CMK (cell line): ENCODE measurements at regions not wholly inside any gene's neighbourhood (a gene's known extent, or its start where the extent isn't known, plus 50 kb on each side); places are given as distances from the start of the nearest gene placed in this dataset.

Experiments used
- DNase-seq: peaks from one replicate; pipeline ENCODE4 v3.0.0-alpha.2; 2010; ENCODE audit warnings: low read depth

DNA sequence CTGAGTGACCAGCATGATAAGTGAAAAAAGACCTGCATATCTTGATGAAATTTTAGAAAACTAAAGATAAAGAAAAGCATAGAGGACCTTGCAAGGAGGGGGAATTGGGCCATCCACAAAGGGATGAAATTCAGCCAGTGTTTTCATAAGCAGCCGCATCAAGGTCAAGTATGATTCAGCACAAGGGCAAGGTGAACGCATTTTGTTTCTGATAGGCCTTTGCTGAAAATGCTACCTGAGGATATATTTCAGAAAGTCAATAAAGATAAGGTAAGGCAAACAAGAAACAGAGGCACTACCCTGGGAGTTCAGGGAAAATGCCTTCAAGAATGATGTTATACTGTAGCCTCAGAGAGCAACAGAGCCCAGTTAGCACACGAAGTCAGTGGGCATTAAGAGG is 55.0 kb upstream of the SHH start:
- no peak for DNase-seq

DNA sequence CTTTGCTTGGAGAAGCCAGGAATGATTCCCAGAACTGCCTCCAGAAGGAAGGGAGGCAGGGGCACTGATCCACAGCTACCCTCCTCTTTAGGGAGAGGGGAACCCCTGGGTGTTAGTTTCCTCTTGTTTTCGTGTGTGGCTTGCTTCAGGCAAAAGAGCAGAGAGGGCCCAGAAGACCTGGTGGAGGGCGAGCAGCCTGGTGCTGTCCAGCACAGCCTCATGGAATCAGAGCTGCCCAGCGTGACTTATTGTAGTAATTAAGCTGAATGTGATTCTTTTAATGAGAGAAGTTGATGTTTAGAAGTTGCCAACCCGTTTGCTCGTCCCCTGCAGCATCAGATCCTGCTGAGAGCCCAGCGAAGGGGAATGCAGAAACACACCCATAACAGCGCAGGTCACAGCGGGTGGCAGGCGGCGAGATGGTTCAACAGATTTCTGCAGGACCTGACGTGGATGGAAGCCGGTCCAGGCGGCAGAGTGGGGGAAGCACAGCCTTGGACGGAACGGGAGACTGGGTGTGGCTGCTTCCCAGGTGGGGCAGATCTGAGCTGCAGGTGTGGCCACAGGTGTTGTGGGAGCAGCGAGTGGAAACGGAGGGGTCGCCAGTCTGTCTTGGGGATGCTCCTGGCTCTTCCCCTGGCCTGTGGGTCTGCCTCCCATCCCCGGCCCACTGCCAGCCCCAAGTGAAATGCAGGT is 53.7 kb upstream of the SHH start:
- no peak for DNase-seq

DNA sequence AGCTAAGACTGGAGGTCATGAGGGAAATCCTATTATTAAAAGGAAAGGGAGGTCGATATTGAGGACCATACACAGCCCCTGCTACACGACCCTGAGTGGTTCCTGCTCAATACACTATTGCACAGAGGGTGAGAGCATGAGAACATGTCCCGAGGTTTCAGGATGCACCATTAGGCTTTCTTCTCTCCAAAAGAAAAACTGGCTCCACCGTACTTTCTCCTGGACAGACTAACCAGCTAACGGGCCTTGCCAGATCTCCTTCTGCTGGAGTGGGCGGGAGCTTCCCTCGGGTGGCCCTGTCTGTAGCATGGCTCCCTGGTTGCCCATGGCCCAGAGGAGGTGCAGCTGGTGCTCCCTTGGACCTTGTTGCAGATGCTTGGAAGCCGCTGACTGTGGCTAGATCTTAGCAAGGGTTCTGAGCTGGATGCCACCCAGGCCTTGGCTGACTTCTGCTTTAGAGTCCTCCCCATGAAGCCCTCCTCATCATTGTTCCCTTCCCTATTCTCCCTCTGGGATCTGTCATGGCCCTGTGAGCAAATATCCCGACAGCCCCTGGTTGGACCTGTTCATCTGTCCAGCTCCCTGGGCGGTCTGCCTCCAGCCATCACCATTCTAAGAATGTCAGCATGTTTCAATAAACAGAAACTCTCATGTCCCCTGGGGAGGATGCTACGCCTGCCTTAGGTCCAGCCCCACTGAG is 52.9 kb upstream of the SHH start:
- no peak for DNase-seq

DNA sequence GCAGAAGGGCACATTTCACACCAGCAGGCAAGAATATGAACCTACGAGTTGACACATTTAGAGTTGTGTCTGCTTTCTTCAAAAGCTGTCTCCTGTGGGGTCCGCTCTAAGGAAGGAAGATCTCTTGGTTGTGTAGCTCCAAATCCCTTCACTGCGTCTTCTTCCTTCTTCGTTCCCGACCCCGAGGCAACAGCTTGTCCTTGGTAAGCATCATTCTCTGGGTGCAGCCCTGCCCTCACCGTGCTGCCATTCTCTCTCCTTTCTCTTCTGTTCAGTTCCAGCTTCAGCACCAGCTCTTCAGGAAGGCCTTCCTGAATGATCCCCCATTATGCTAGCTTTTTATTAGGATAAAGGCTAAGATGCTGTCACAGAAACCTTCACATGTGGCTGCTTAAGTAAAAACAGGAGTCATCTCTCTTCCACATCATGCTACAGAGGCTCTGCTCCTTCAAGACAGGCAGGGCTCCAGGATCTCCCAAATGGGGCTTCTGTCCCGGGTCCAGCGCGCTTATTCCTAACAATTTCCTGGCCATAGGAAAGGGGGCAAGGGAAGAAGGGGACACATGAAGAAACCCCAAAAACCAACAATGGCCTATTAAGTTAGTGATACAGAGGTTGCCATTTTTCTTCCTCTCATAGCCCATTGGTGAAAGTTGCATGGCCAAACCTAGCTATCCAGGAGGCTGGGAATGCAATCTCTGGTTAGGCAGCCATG is 52.2 kb upstream of the SHH start:
- DNase-seq = no peak

DNA sequence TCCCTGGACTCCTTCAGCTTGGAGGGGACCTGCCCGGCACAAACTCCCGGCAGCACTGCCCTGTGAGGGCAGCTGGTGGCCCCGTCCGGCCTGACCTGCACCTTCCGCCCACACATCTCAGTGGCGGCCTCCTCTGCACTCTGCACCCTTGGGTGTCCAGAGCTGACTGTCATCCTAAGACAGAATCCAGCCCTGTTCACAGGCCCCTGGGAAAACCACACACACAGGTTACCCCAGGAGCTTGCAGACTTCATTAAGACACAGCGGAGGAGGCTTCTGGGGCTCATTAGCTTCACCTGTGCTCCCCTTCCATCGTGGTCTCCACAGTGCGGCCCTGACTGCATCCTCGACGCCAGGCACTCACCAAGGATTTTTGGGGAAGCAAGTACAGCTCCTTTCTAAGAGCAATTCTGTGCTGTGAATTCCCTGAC is 51.5 kb upstream of the SHH start:
- DNase-seq = no peak

DNA sequence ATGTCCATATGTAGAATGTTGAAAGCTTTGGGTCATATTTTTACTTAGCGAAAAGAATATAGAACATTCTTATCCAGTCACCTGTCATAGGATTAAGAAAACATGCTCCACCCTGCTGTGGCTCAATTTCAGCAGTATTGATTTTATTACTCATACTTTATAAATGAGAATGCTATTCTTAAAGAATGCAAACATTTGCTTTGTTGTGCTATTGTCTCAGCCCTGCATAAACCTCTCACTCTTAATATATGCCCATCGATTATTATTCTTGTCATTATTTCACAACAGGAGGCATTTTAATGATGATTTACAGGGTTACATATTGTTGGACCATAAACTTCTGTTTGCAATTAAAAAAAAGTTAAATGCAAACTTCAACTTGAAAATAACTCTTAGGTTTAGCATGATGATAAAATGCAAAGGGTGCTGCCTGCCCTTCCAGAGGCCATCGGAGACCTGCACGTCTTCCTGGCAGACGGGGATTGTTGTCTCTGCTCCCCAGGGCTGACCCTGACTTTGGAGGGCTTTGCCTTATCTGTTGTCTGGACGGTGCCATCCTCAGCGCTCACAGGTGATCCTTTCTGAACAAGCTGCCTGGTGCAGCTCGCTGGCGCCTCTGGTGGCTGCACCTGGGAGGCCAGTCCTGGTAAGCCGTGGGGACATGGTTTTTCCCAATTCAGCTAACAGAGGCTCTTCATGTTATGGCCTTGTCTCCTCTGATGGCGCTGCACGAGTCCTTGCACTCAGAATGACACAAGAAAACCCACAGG is 50.0 kb upstream of the SHH start:
- no peak for DNase-seq
